ENCODE measurements at regions not wholly inside any gene's neighbourhood (a gene's known extent, or its start where the extent isn't known, plus 50 kb on each side); places are given as distances from the start of the nearest gene placed in this dataset.
"Not testable (repeated sequence)": the region's sequence is repeated elsewhere in the genome, so short reads cannot be mapped to it uniquely, and the experiment has no call there.

- no peak overlapping the region for H3K4me3 ChIP-seq (ENCODE audit: low read length in 2 of 2)
- H3K9ac ChIP-seq (ENCODE audit: low read length in 2 of 2), result no peak overlapping the region
- H3K4me1 ChIP-seq (ENCODE audit: control insufficient read depth, insufficient read depth, low read length), result no peaks in the 10 kb centered on the region
- no peaks in the 10 kb centered on the region for H3K9me3 ChIP-seq (ENCODE audit: control insufficient read depth in 2 of 2, low read length in 2 of 2)
- H3K27me3 ChIP-seq (ENCODE audit: control insufficient read depth in 1 of 2, insufficient read depth in 2 of 2, low read length in 2 of 2), result no peaks in the 10 kb centered on the region
- H3K36me3 ChIP-seq (ENCODE audit: control insufficient read depth in 2 of 2, insufficient read depth in 2 of 2, low read length in 2 of 2), result no peaks in the 10 kb centered on the region
- no peak overlapping the region for H3K27ac ChIP-seq (ENCODE audit: low read length)
Measured at GRCh38 chr10:9238041-9238440, 1183.6 kb downstream of the GATA3 start.

- H3K36me3 ChIP-seq (ENCODE audit: control insufficient read depth in 2 of 2, insufficient read depth in 2 of 2, low read length in 2 of 2), result no peaks in the 10 kb centered on the region
- no peaks in the 10 kb centered on the region for H3K9me3 ChIP-seq (ENCODE audit: control insufficient read depth in 2 of 2, low read length in 2 of 2)
- no peaks in the 10 kb centered on the region for H3K27me3 ChIP-seq (ENCODE audit: control insufficient read depth in 1 of 2, insufficient read depth in 2 of 2, low read length in 2 of 2)
- no peak overlapping the region for H3K9ac ChIP-seq (ENCODE audit: low read length in 2 of 2)
- no peaks in the 10 kb centered on the region for H3K4me1 ChIP-seq (ENCODE audit: control insufficient read depth, insufficient read depth, low read length)
- H3K4me3 ChIP-seq (ENCODE audit: low read length in 2 of 2), result no peak overlapping the region
- H3K27ac ChIP-seq (ENCODE audit: low read length), result no peak overlapping the region
Measured at GRCh38 chr10:9239298-9239697, 1184.8 kb downstream of the GATA3 start.

GRCh38 chr10:9243941-9244411 lies 1189.5 kb downstream of the GATA3 start:
- no peak overlapping the region for H3K27ac ChIP-seq (ENCODE audit: low read length)
- no peaks in the 10 kb centered on the region for H3K36me3 ChIP-seq (ENCODE audit: control insufficient read depth in 2 of 2, insufficient read depth in 2 of 2, low read length in 2 of 2)
- H3K4me1 ChIP-seq (ENCODE audit: control insufficient read depth, insufficient read depth, low read length), result no peaks in the 10 kb centered on the region
- no peaks in the 10 kb centered on the region for H3K9me3 ChIP-seq (ENCODE audit: control insufficient read depth in 2 of 2, low read length in 2 of 2)
- H3K27me3 ChIP-seq (ENCODE audit: control insufficient read depth in 1 of 2, insufficient read depth in 2 of 2, low read length in 2 of 2), result no peaks in the 10 kb centered on the region
- no peak overlapping the region for H3K9ac ChIP-seq (ENCODE audit: low read length in 2 of 2)
- H3K4me3 ChIP-seq (ENCODE audit: low read length in 2 of 2), result no peak overlapping the region

- Histone ChIP-seq H3K27me3 (ENCODE audit: control insufficient read depth in 1 of 2, insufficient read depth in 2 of 2, low read length in 2 of 2) (no peaks in the 10 kb centered on the region), H3K9ac (ENCODE audit: low read length in 2 of 2) (no peak overlapping the region), H3K9me3 (ENCODE audit: control insufficient read depth in 2 of 2, low read length in 2 of 2) (no peaks in the 10 kb centered on the region), H3K36me3 (ENCODE audit: control insufficient read depth in 2 of 2, insufficient read depth in 2 of 2, low read length in 2 of 2) (no peaks in the 10 kb centered on the region), H3K4me3 (ENCODE audit: low read length in 2 of 2) (no peak overlapping the region), H3K4me1 (ENCODE audit: control insufficient read depth, insufficient read depth, low read length) (no peaks in the 10 kb centered on the region), H3K27ac (ENCODE audit: low read length) (no peak overlapping the region)
Measured at GRCh38 chr10:9244864-9245263, 1190.4 kb downstream of the GATA3 start.

GRCh38 chr10:9253121-9253520 lies 1198.6 kb downstream of the GATA3 start:
- Histone ChIP-seq H3K4me1 (ENCODE audit: control insufficient read depth, insufficient read depth, low read length) (no peaks in the 10 kb centered on the region), H3K27me3 (ENCODE audit: control insufficient read depth in 1 of 2, insufficient read depth in 2 of 2, low read length in 2 of 2) (no peaks in the 10 kb centered on the region), H3K4me3 (ENCODE audit: low read length in 2 of 2) (no peak overlapping the region), H3K36me3 (ENCODE audit: control insufficient read depth in 2 of 2, insufficient read depth in 2 of 2, low read length in 2 of 2) (no peaks in the 10 kb centered on the region), H3K27ac (ENCODE audit: low read length) (no peak overlapping the region), H3K9me3 (ENCODE audit: control insufficient read depth in 2 of 2, low read length in 2 of 2) (no peaks in the 10 kb centered on the region), H3K9ac (ENCODE audit: low read length in 2 of 2) (no peak overlapping the region)

- no peaks in the 10 kb centered on the region for H3K9me3 ChIP-seq (ENCODE audit: control insufficient read depth in 2 of 2, low read length in 2 of 2)
- H3K27ac ChIP-seq (ENCODE audit: low read length), result no peak overlapping the region
- no peaks in the 10 kb centered on the region for H3K27me3 ChIP-seq (ENCODE audit: control insufficient read depth in 1 of 2, insufficient read depth in 2 of 2, low read length in 2 of 2)
- no peak overlapping the region for H3K9ac ChIP-seq (ENCODE audit: low read length in 2 of 2)
- no peak overlapping the region for H3K4me3 ChIP-seq (ENCODE audit: low read length in 2 of 2)
- no peaks in the 10 kb centered on the region for H3K36me3 ChIP-seq (ENCODE audit: control insufficient read depth in 2 of 2, insufficient read depth in 2 of 2, low read length in 2 of 2)
- no peaks in the 10 kb centered on the region for H3K4me1 ChIP-seq (ENCODE audit: control insufficient read depth, insufficient read depth, low read length)
Measured at GRCh38 chr10:9254353-9254752, 1199.9 kb downstream of the GATA3 start.

GRCh38 chr10:9260690-9261089 lies 1206.2 kb downstream of the GATA3 start:
- Histone ChIP-seq H3K9ac (ENCODE audit: low read length in 2 of 2) (no peak overlapping the region), H3K27ac (ENCODE audit: low read length) (no peak overlapping the region), H3K27me3 (ENCODE audit: control insufficient read depth in 1 of 2, insufficient read depth in 2 of 2, low read length in 2 of 2) (no peaks in the 10 kb centered on the region), H3K4me1 (ENCODE audit: control insufficient read depth, insufficient read depth, low read length) (no peaks in the 10 kb centered on the region), H3K9me3 (ENCODE audit: control insufficient read depth in 2 of 2, low read length in 2 of 2) (no peaks in the 10 kb centered on the region), H3K36me3 (ENCODE audit: control insufficient read depth in 2 of 2, insufficient read depth in 2 of 2, low read length in 2 of 2) (no peaks in the 10 kb centered on the region), H3K4me3 (ENCODE audit: low read length in 2 of 2) (no peak overlapping the region)

- Histone ChIP-seq H3K9ac (ENCODE audit: low read length in 2 of 2) (no peak overlapping the region), H3K4me1 (ENCODE audit: control insufficient read depth, insufficient read depth, low read length) (no peaks in the 10 kb centered on the region), H3K4me3 (ENCODE audit: low read length in 2 of 2) (no peak overlapping the region), H3K36me3 (ENCODE audit: control insufficient read depth in 2 of 2, insufficient read depth in 2 of 2, low read length in 2 of 2) (no peaks in the 10 kb centered on the region), H3K27ac (ENCODE audit: low read length) (no peak overlapping the region), H3K9me3 (ENCODE audit: control insufficient read depth in 2 of 2, low read length in 2 of 2) (no peaks in the 10 kb centered on the region), H3K27me3 (ENCODE audit: control insufficient read depth in 1 of 2, insufficient read depth in 2 of 2, low read length in 2 of 2) (no peaks in the 10 kb centered on the region)
Measured at GRCh38 chr10:9262770-9263169, 1208.3 kb downstream of the GATA3 start.

- Histone ChIP-seq H3K9me3 (ENCODE audit: control insufficient read depth in 2 of 2, low read length in 2 of 2) (no peaks in the 10 kb centered on the region), H3K27ac (ENCODE audit: low read length) (no peak overlapping the region), H3K36me3 (ENCODE audit: control insufficient read depth in 2 of 2, insufficient read depth in 2 of 2, low read length in 2 of 2) (no peaks in the 10 kb centered on the region), H3K4me1 (ENCODE audit: control insufficient read depth, insufficient read depth, low read length) (no peaks in the 10 kb centered on the region), H3K4me3 (ENCODE audit: low read length in 2 of 2) (no peak overlapping the region), H3K9ac (ENCODE audit: low read length in 2 of 2) (no peak overlapping the region), H3K27me3 (ENCODE audit: control insufficient read depth in 1 of 2, insufficient read depth in 2 of 2, low read length in 2 of 2) (no peaks in the 10 kb centered on the region)
Measured at GRCh38 chr10:9268176-9268575, 1213.7 kb downstream of the GATA3 start.

- not testable (repeated sequence) for H3K4me3 ChIP-seq (ENCODE audit: low read length in 2 of 2)
Measured at GRCh38 chr10:9273126-9273833, 1218.8 kb downstream of the GATA3 start.

GRCh38 chr10:9274206-9274755 lies 1219.8 kb downstream of the GATA3 start:
- Histone ChIP-seq H3K4me3 (ENCODE audit: low read length in 2 of 2) (no peak overlapping the region), H3K9ac (ENCODE audit: low read length in 2 of 2) (no peak overlapping the region), H3K4me1 (ENCODE audit: control insufficient read depth, insufficient read depth, low read length) (no peaks in the 10 kb centered on the region), H3K27ac (ENCODE audit: low read length) (no peak overlapping the region), H3K9me3 (ENCODE audit: control insufficient read depth in 2 of 2, low read length in 2 of 2) (no peaks in the 10 kb centered on the region), H3K27me3 (ENCODE audit: control insufficient read depth in 1 of 2, insufficient read depth in 2 of 2, low read length in 2 of 2) (no peaks in the 10 kb centered on the region), H3K36me3 (ENCODE audit: control insufficient read depth in 2 of 2, insufficient read depth in 2 of 2, low read length in 2 of 2) (no peaks in the 10 kb centered on the region)

More at GRCh38 chr10:9273126-9273833, 1218.8 kb downstream of the GATA3 start:
- H3K36me3 ChIP-seq (ENCODE audit: control insufficient read depth in 2 of 2, insufficient read depth in 2 of 2, low read length in 2 of 2); H3K9ac ChIP-seq (ENCODE audit: low read length in 2 of 2); H3K9me3 ChIP-seq (ENCODE audit: control insufficient read depth in 2 of 2, low read length in 2 of 2); H3K27me3 ChIP-seq (ENCODE audit: control insufficient read depth in 1 of 2, insufficient read depth in 2 of 2, low read length in 2 of 2); H3K27ac ChIP-seq (ENCODE audit: low read length); H3K4me1 ChIP-seq (ENCODE audit: control insufficient read depth, insufficient read depth, low read length): not testable (repeated sequence)
